HCT116 (cell line): ENCODE measurements at regions not wholly inside any gene's neighbourhood (a gene's known extent, or its start where the extent isn't known, plus 50 kb on each side); places are given as distances from the start of the nearest gene placed in this dataset.

Source experiments
- ATAC-seq: fragments of 200-7000 bp; cut with Tn5 transposase; 2 replicates; pipeline ENCODE4 v1.9.1; 2020; ENCODE audit warnings: mild to moderate bottlenecking, moderate library complexity
- BruUV-seq: library from RNA; stranded (reverse); fragments of 400-500 nt; replicated peaks from 2 replicates; lab custom pipeline; 2021; lab: Mats Ljungman, UMichigan
- CTCF ChIA-PET: fragments of 300-600 bp; sonication (Branson Sonifier 250); formaldehyde crosslinking; loops from one replicate; lab custom pipeline; 2021; ENCODE audit warnings: antibody characterized with exemption; lab: Charles Lee
- POLR2A ChIA-PET: fragments of 300-600, 350-600 bp; sonication (Branson Sonifier 250); formaldehyde crosslinking; loops from one replicate; lab custom pipeline; 2021; ENCODE audit warnings: antibody characterized with exemption; lab: Charles Lee
- RAD21 ChIA-PET, 2 experiments: fragments of 300-600 bp; sonication (Branson Sonifier 250); formaldehyde crosslinking; loops; one replicate each; lab custom pipeline; 2023; ENCODE audit warnings: low total read pairs in 2 of 2; ENCODE audit not compliant: uncharacterized antibody in 2 of 2, unreplicated experiment in 2 of 2, low non-redundant PET in 1 of 2; lab: Charles Lee
- DNase-seq: peaks from one replicate; pipeline ENCODE4 v3.0.0-alpha.2; 2010; ENCODE audit warnings: low read depth, low spot score
- H2AFZ ChIP-seq: fragments of 200-600 bp; shearing (Covaris generic), sonication (generic); 2 replicates; pipeline ENCODE4 v1.6.1; 2017; ENCODE audit warnings: low read depth, mixed run types, mixed read lengths, antibody characterized with exemption, low read length; ENCODE audit not compliant: poor library complexity, severe bottlenecking
- H3K27ac ChIP-seq: 2 replicates; pipeline ENCODE4 v1.5.1; 2012; ENCODE audit warnings: low read depth, low read length
- H3K27me3 ChIP-seq: fragments of 200-600 bp; sonication (generic); 2 replicates; pipeline ENCODE4 v1.6.1; 2016; ENCODE audit warnings: mixed run types, low read length, mixed read lengths; ENCODE audit not compliant: insufficient read depth
- H3K36me3 ChIP-seq, 2 experiments: fragments of 200-500 bp in 1 of 2; fragments of 200-600 bp in 1 of 2; sonication (Bioruptor generic) in 1 of 2; sonication (generic) in 1 of 2; 2 replicates each; pipeline versions ENCODE4 v1.5.1 to v1.6.1; 2014 to 2016; ENCODE audit warnings: low read length in 2 of 2, inconsistent platforms in 1 of 2, mixed read lengths in 1 of 2, mixed run types in 1 of 2; ENCODE audit not compliant: insufficient read depth in 2 of 2, control insufficient read depth in 1 of 2
- H3K4me1 ChIP-seq, 2 experiments: fragments of 200-600 bp in 1 of 2; sonication (generic) in 1 of 2; 2 replicates each; pipeline versions ENCODE4 v1.5.1 to v1.6.1; 2012 to 2017; ENCODE audit warnings: low read length in 2 of 2, inconsistent platforms in 1 of 2, mild to moderate bottlenecking in 1 of 2, mixed read lengths in 1 of 2, mixed run types in 1 of 2, moderate library complexity in 1 of 2; ENCODE audit not compliant: insufficient read depth in 2 of 2, control insufficient read depth in 1 of 2
- H3K4me2 ChIP-seq: fragments of 200-600 bp; sonication (generic); 2 replicates; pipeline ENCODE4 v1.6.1; 2017; ENCODE audit warnings: mixed run types, low read length, mixed read lengths
- H3K4me3 ChIP-seq, 2 experiments: fragments of 200-600 bp in 1 of 2; sonication (generic) in 1 of 2; replicated peaks in 1 of 2; 2 replicates each; pipeline ENCODE4 v1.5.1; 2011 to 2016; ENCODE audit warnings: low read length in 2 of 2, control low read depth in 1 of 2, low read depth in 1 of 2, mild to moderate bottlenecking in 1 of 2, mixed read lengths in 1 of 2, mixed run types in 1 of 2
- H3K79me2 ChIP-seq: fragments of 200-600 bp; sonication (generic); 2 replicates; pipeline ENCODE4 v1.6.1; 2017; ENCODE audit warnings: mild to moderate bottlenecking, mixed run types, low read length, moderate library complexity, mixed read lengths; ENCODE audit not compliant: insufficient read depth
- H3K9ac ChIP-seq: fragments of 200-600 bp; sonication (generic); 2 replicates; pipeline ENCODE4 v1.6.1; 2016; ENCODE audit warnings: low read length, mixed read lengths
- H3K9me2 ChIP-seq: fragments of 200-600 bp; sonication (generic), shearing (Covaris generic); 2 replicates; pipeline ENCODE4 v1.6.1; 2017; ENCODE audit warnings: mixed run types, mild to moderate bottlenecking, moderate library complexity; ENCODE audit not compliant: insufficient read depth
- H3K9me3 ChIP-seq, 2 experiments: fragments of 200-500 bp in 1 of 2; fragments of 200-600 bp in 1 of 2; sonication (Bioruptor generic) in 1 of 2; sonication (generic) in 1 of 2; 2 replicates each; pipeline ENCODE4 v1.6.1; 2014 to 2017; ENCODE audit warnings: low read length in 2 of 2, mixed read lengths in 2 of 2, inconsistent platforms in 1 of 2, low read depth in 1 of 2, mild to moderate bottlenecking in 1 of 2, mixed run types in 1 of 2, moderate library complexity in 1 of 2; ENCODE audit not compliant: control insufficient read depth in 1 of 2, insufficient read depth in 1 of 2
- H4K20me1 ChIP-seq: fragments of 200-600 bp; sonication (generic), shearing (Covaris generic); 2 replicates; pipeline ENCODE4 v1.6.1; 2017; ENCODE audit warnings: mixed run types, mild to moderate bottlenecking, moderate library complexity; ENCODE audit not compliant: insufficient read depth
- CBX3 ChIP-seq: IDR thresholded peaks from 2 replicates; pipeline ENCODE4 v1.6.1; 2012; ENCODE audit warnings: low read depth
- CEBPB ChIP-seq: IDR thresholded peaks from 2 replicates; pipeline ENCODE4 v1.6.1; 2012; ENCODE audit warnings: low read depth
- EGR1 ChIP-seq: IDR thresholded peaks from 2 replicates; pipeline ENCODE4 v1.6.1; 2012; ENCODE audit warnings: low read depth
- ELF1 ChIP-seq: IDR thresholded peaks from 2 replicates; pipeline ENCODE4 v1.6.1; 2012; ENCODE audit warnings: low read depth, borderline replicate concordance
- EZH2 ChIP-seq: fragments of 200-600 bp; sonication (generic); IDR thresholded peaks from 2 replicates; pipeline ENCODE4 v1.6.1; 2017; ENCODE audit warnings: antibody characterized with exemption, mixed run types
- EZH2phosphoT487 ChIP-seq: fragments of 200-600 bp; IDR thresholded peaks from 2 replicates; pipeline ENCODE4 v1.6.1; 2018; ENCODE audit warnings: antibody characterized with exemption, borderline replicate concordance
- FOSL1 ChIP-seq: IDR thresholded peaks from 2 replicates; pipeline ENCODE4 v1.6.1; 2012; ENCODE audit warnings: low read depth
- JUND ChIP-seq: IDR thresholded peaks from 2 replicates; pipeline ENCODE4 v1.6.1; 2012
- POLR2A ChIP-seq: IDR thresholded peaks from 2 replicates; pipeline ENCODE4 v1.7.0; 2011; ENCODE audit warnings: borderline replicate concordance; ENCODE audit not compliant: insufficient read depth, insufficient read length; ENCODE audit errors: extremely low read depth
- POLR2AphosphoS5 ChIP-seq: IDR thresholded peaks from 2 replicates; pipeline ENCODE4 v1.6.1; 2011; ENCODE audit warnings: mild to moderate bottlenecking, low read depth, low read length, moderate library complexity
- RAD21 ChIP-seq: IDR thresholded peaks from 2 replicates; pipeline ENCODE4 v1.6.1; 2012; ENCODE audit warnings: low read depth, mild to moderate bottlenecking
- REST ChIP-seq: IDR thresholded peaks from 2 replicates; pipeline ENCODE4 v1.6.1; 2012; ENCODE audit warnings: low read depth
- SIN3A ChIP-seq: IDR thresholded peaks from 2 replicates; pipeline ENCODE4 v1.6.1; 2012; ENCODE audit warnings: low read depth
- SRF ChIP-seq: IDR thresholded peaks from 2 replicates; pipeline ENCODE4 v1.6.1; 2012; ENCODE audit warnings: low read depth
- YY1 ChIP-seq: IDR thresholded peaks from 2 replicates; pipeline ENCODE4 v1.6.1; 2011; ENCODE audit warnings: low read length, low read depth, moderate library complexity, mild to moderate bottlenecking; ENCODE audit not compliant: insufficient replicate concordance; ENCODE audit errors: extremely low read depth
- ZFX ChIP-seq: fragments of 450-650 bp; IDR thresholded peaks from 2 replicates; pipeline ENCODE4 v1.6.1; 2017
- ZNF274 ChIP-seq: fragments of 200-500 bp; sonication (Bioruptor generic); IDR thresholded peaks from 2 replicates; pipeline ENCODE4 v1.6.1; 2014; ENCODE audit warnings: mild to moderate bottlenecking, low read depth, low read length, inconsistent platforms
- intact Hi-C: fragments of 100-400 bp; cut with micrococcal nuclease; formaldehyde crosslinking; loops from 2 replicates; pipeline ENCODE4 v1.10.0; 2022
- TF ChIP-seq, protein P1 (sequence below): IDR thresholded peaks from 2 replicates; pipeline ENCODE4 v1.6.1; 2012
- TF ChIP-seq, protein P2 (sequence below), 3 experiments: fragments of 200-600 bp in 1 of 3; sonication (generic) in 1 of 3; IDR thresholded peaks in 2 of 3; conservative IDR thresholded peaks in 1 of 3; 2 replicates each; pipeline ENCODE4 v1.5.1; 2012 to 2017; ENCODE audit warnings: low read depth in 2 of 3, low read length in 2 of 3, antibody characterized with exemption in 1 of 3, borderline replicate concordance in 1 of 3, control low read depth in 1 of 3, mild to moderate bottlenecking in 1 of 3, mixed read lengths in 1 of 3, mixed run types in 1 of 3, moderate library complexity in 1 of 3; ENCODE audit not compliant: insufficient read depth in 1 of 3

- Histone ChIP-seq H3K4me3 (no peak overlapping the region), H3K36me3 (no peaks in the 10 kb centered on the region; a peak in 1 of 4 replicates), H2AFZ (no peak overlapping the region), H3K4me2 (no peak overlapping the region), H3K9me3 (0 out of 4 replicates have a peak, but pooled peaks cover 5 to 6% of the 10 kb centered on the region in 2 experiments), H3K4me1 (no peaks in the 10 kb centered on the region), H3K27ac (no peak overlapping the region), H3K9ac (no peak overlapping the region), H3K27me3 (no peaks in the 10 kb centered on the region), H3K79me2 (no peaks in the 10 kb centered on the region), H4K20me1 (no peaks in the 10 kb centered on the region), H3K9me2 (no peaks in the 10 kb centered on the region)
- ATAC-seq (no peak), DNase-seq (no peak)
- ChIA-PET CTCF (no interaction called here), RAD21 (no interaction called here), POLR2A (no interaction called here)
- no TSS peak for BruUV-seq
- intact Hi-C loops, result no loop called here
- TF ChIP-seq, protein P1, sequence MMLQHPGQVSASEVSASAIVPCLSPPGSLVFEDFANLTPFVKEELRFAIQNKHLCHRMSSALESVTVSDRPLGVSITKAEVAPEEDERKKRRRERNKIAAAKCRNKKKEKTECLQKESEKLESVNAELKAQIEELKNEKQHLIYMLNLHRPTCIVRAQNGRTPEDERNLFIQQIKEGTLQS, result no peak
- TF ChIP-seq JUND (no peak), FOSL1 (no peak), ZFX (no peak), SRF (no peak), ELF1 (no peak), REST (no peak), YY1 (no peak), CBX3 (no peak), POLR2AphosphoS5 (no peak), SIN3A (no peak), ZNF274 (no peak), EGR1 (no peak), CEBPB (no peak), EZH2 (no peak), EZH2phosphoT487 (no peak), RAD21 (no peak), POLR2A (no peak)
- TF ChIP-seq, protein P2, sequence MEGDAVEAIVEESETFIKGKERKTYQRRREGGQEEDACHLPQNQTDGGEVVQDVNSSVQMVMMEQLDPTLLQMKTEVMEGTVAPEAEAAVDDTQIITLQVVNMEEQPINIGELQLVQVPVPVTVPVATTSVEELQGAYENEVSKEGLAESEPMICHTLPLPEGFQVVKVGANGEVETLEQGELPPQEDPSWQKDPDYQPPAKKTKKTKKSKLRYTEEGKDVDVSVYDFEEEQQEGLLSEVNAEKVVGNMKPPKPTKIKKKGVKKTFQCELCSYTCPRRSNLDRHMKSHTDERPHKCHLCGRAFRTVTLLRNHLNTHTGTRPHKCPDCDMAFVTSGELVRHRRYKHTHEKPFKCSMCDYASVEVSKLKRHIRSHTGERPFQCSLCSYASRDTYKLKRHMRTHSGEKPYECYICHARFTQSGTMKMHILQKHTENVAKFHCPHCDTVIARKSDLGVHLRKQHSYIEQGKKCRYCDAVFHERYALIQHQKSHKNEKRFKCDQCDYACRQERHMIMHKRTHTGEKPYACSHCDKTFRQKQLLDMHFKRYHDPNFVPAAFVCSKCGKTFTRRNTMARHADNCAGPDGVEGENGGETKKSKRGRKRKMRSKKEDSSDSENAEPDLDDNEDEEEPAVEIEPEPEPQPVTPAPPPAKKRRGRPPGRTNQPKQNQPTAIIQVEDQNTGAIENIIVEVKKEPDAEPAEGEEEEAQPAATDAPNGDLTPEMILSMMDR (IDR thresholded peaks at IDR 0.05 in 2 of 3, conservative IDR thresholded peaks at IDR 0.05 in 1 of 3; ENCODE audit: borderline replicate concordance in 1 of 3, insufficient read depth in 1 of 3, low read depth in 2 of 3, low read length in 2 of 3), result no peak
Measured at GRCh38 chr2:200148366-200148765, 158.1 kb upstream of the SPATS2L start.
